ENCODE measurements at regions not wholly inside any gene's neighbourhood (a gene's known extent, or its start where the extent isn't known, plus 50 kb on each side); places are given as distances from the start of the nearest gene placed in this dataset.

- TF ChIP-seq CTCF (IDR thresholded peaks at IDR 0.05): no peak
- TF ChIP-seq POLR2A (IDR thresholded peaks at IDR 0.05): no peak
These were observed 226.1 kb downstream of the SPCS3 start for GRCh38 chr4:176545872-176546271.
